ENCODE measurements at regions not wholly inside any gene's neighbourhood (a gene's known extent, or its start where the extent isn't known, plus 50 kb on each side); places are given as distances from the start of the nearest gene placed in this dataset.
"Not testable (repeated sequence)": the region's sequence is repeated elsewhere in the genome, so short reads cannot be mapped to it uniquely, and the experiment has no call there.

DNA sequence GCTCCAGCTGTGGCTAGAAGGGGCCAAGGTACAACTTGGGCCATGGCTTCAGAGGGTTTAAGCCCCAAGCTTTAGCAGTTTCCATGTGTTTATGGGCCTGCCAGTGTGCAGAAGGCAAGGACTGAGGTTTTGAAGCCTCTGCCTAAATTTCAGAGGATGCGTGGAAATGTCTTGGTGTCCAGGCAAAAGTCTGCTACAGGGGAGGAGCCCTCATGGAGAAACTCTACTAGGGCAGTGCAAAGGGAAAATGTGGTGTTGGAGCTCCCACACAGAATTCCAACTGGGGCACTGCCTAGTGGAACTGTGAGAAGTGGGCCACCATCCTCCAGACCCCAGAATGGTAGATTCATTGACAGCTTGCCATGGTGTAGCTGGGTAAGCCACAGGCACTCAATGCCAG is 527.2 kb upstream of the RORB start:
- no peak for DNase-seq
- Histone ChIP-seq H3K27ac (no peak overlapping the region), H3K9me3 (no peaks in the 10 kb centered on the region), H3K9ac (ENCODE audit: low read depth in 2 of 2, low read length in 2 of 2) (no peak overlapping the region), H3K4me1 (no peaks in the 10 kb centered on the region), H3K27me3 (no peaks in the 10 kb centered on the region), H3K4me3 (no peak overlapping the region), H3K36me3 (no peaks in the 10 kb centered on the region)
- TF ChIP-seq, protein P1, sequence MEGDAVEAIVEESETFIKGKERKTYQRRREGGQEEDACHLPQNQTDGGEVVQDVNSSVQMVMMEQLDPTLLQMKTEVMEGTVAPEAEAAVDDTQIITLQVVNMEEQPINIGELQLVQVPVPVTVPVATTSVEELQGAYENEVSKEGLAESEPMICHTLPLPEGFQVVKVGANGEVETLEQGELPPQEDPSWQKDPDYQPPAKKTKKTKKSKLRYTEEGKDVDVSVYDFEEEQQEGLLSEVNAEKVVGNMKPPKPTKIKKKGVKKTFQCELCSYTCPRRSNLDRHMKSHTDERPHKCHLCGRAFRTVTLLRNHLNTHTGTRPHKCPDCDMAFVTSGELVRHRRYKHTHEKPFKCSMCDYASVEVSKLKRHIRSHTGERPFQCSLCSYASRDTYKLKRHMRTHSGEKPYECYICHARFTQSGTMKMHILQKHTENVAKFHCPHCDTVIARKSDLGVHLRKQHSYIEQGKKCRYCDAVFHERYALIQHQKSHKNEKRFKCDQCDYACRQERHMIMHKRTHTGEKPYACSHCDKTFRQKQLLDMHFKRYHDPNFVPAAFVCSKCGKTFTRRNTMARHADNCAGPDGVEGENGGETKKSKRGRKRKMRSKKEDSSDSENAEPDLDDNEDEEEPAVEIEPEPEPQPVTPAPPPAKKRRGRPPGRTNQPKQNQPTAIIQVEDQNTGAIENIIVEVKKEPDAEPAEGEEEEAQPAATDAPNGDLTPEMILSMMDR (IDR thresholded peaks at IDR 0.05): no peak
- intact Hi-C loops (cut with DNase I): no loop called here

DNA sequence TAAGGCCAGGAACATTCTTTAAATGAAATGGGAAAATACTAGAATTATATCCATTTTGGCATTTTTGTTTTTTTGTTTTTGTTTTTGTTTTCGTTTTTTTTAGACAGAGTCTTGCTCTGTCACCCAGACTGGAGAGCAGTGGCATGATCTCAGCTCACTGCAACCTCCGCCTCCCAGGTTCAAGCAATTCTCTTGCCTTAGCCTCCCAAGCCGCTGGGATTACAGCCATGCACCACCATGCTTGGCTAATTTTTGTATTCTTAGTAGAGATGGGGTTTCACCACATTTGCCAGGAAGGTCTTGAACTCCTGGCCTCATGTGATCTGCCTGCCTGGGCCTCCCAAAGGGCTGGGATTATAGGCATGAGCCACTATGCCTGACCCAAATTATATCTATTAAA is 520.7 kb upstream of the RORB start:
- H3K27me3 ChIP-seq; intact Hi-C loops (cut with DNase I); H3K4me3 ChIP-seq; H3K9me3 ChIP-seq; H3K4me1 ChIP-seq; H3K36me3 ChIP-seq; DNase-seq; H3K27ac ChIP-seq; H3K9ac ChIP-seq (ENCODE audit: low read depth in 2 of 2, low read length in 2 of 2): not testable (repeated sequence)

DNA sequence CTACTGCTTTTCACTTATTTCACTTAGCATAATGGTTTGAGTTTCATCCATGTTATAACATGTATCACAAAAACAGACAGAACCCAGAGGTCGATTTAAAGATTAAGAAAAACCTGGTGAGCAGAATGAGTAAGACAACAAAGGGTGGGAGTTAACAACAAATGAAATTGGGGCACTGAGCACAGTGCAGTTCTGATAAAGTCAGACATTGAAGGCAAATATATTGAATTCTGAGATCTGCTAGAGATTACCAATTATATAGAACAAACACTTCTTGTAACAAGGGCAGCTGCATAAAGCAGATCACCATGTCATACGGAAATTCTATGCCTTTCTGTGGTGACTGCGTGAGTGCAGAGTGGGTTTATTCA is 517.3 kb upstream of the RORB start:
- Histone ChIP-seq H3K4me1 (no peaks in the 10 kb centered on the region), H3K27ac (no peak overlapping the region), H3K9me3 (no peaks in the 10 kb centered on the region), H3K9ac (ENCODE audit: low read depth in 2 of 2, low read length in 2 of 2) (no peak overlapping the region), H3K4me3 (no peak overlapping the region), H3K36me3 (no peaks in the 10 kb centered on the region), H3K27me3 (no peaks in the 10 kb centered on the region)
- intact Hi-C loops (cut with DNase I): no loop called here
- TF ChIP-seq, protein P1 (IDR thresholded peaks at IDR 0.05): no peak
- no peak for DNase-seq

DNA sequence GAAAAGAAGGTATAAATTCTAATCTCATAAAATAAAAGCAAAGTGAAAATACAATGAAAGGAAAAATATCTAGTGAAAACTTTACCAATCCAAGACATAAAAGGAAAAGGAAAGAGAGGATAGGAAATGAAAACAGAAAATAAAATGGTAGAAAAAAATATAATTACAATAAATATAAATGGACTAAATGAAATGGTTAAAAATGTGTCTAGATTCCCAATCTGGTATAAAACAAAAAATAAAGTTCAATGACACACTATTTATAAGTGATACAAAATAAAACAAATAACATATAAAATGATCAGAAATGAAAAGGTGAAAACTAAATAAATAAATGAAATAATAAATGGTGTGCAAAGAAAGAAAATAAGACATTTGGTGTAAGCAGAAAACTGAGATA is 516.4 kb upstream of the RORB start:
- DNase-seq: no peak
- H3K27ac ChIP-seq: no peak overlapping the region
- H3K4me3 ChIP-seq: no peak overlapping the region
- no peaks in the 10 kb centered on the region for H3K27me3 ChIP-seq
- no peaks in the 10 kb centered on the region for H3K9me3 ChIP-seq
- TF ChIP-seq, protein P1 (IDR thresholded peaks at IDR 0.05): no peak
- intact Hi-C loops (cut with DNase I): no loop called here
- H3K4me1 ChIP-seq: no peaks in the 10 kb centered on the region
- H3K36me3 ChIP-seq: no peaks in the 10 kb centered on the region
- no peak overlapping the region for H3K9ac ChIP-seq (ENCODE audit: low read depth in 2 of 2, low read length in 2 of 2)

- Histone ChIP-seq H3K27me3 (no peaks in the 10 kb centered on the region), H3K4me3 (no peak overlapping the region), H3K36me3 (no peaks in the 10 kb centered on the region), H3K9ac (ENCODE audit: low read depth in 2 of 2, low read length in 2 of 2) (no peak overlapping the region), H3K27ac (no peak overlapping the region), H3K4me1 (no peaks in the 10 kb centered on the region), H3K9me3 (no peaks in the 10 kb centered on the region)
- no peak for DNase-seq
- intact Hi-C loops (cut with DNase I): no loop called here
- TF ChIP-seq, protein P1 (IDR thresholded peaks at IDR 0.05): no peak
Observed at GRCh38 chr9:73981405-73981804, 515.7 kb upstream of the RORB start.

GRCh38 chr9:73995836-73996235 is 501.3 kb upstream of the RORB start:
- Histone ChIP-seq H3K4me3 (no peak overlapping the region), H3K27ac (no peak overlapping the region), H3K36me3 (no peaks in the 10 kb centered on the region), H3K9me3 (no peaks in the 10 kb centered on the region), H3K27me3 (no peaks in the 10 kb centered on the region), H3K4me1 (no peaks in the 10 kb centered on the region), H3K9ac (ENCODE audit: low read depth in 2 of 2, low read length in 2 of 2) (no peak overlapping the region)
- TF ChIP-seq, protein P1 (IDR thresholded peaks at IDR 0.05): no peak
- DNase-seq: no peak
- intact Hi-C loops (cut with DNase I): no loop called here

Measured in colonic mucosa (tissue), 4 donors.